ENCODE measurements at regions not wholly inside any gene's neighbourhood (a gene's known extent, or its start where the extent isn't known, plus 50 kb on each side); places are given as distances from the start of the nearest gene placed in this dataset.

- TF ChIP-seq CTCF (IDR thresholded peaks at IDR 0.05) (no peak), POLR2A (IDR thresholded peaks at IDR 0.05) (no peak), POLR2AphosphoS5 (IDR thresholded peaks at IDR 0.05) (no peak)
These were observed 70.8 kb upstream of the EN2 start for GRCh38 chr7:155387066-155387620.

Data from prostate gland (tissue), 2 donors.